Fibroblast of gingiva (primary cell): ENCODE measurements at regions not wholly inside any gene's neighbourhood (a gene's known extent, or its start where the extent isn't known, plus 50 kb on each side); places are given as distances from the start of the nearest gene placed in this dataset.
"Not testable (repeated sequence)": the region's sequence is repeated elsewhere in the genome, so short reads cannot be mapped to it uniquely, and the experiment has no call there.

ENCODE experiments used
- DNase-seq: peaks from one replicate; pipeline ENCODE4 v3.0.0-alpha.2; 2011; ENCODE audit warnings: low read depth

- no peak for DNase-seq
Measured at GRCh38 chr13:31517599-31517998, 221.7 kb upstream of the RXFP2 start.

GRCh38 chr13:31518645-31519044, 220.7 kb upstream of the RXFP2 start:
- peak; percentile 70 for DNase-seq

DNA sequence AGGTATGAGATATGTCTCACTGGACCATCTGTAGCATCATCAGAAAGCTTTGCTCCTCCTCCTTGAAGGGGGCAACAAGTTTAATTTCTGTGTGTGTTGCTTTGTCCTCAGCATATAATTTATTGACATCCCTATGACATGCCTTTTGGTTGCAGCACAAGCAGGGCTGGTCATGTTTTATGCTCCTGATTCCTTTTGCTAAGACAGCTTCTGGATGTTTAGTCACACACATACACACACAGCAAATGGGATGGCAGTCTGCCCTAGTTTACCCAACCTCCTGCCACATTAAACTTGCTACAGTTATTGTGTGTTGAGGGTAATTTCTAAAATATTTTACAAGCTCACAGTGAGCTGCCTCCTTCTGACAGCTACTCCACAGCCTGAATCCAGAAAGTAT, 217.9 kb upstream of the RXFP2 start:
- peak; percentile 58 for DNase-seq

- no peak for DNase-seq
Measured at GRCh38 chr13:31522396-31522795, 216.9 kb upstream of the RXFP2 start.

DNA sequence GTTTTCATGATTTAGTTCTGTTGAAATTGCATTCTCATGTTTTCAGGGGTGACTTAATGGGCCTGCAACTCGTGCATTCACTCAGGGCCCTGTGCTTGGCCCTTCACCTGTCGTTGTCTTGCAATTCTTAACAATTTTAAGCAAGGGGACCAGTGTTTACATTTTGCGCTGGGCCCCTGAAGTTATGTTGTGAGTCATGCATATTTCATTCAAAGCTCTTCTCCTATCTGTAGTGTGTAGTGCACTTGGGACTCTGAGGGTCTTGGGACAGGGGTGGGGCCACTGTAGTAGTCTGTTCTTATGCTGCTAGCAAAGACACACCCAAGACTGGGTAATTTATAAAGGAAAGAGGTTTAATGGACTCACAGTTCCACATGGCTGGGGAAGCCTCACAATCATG, 211.2 kb upstream of the RXFP2 start:
- no peak for DNase-seq

DNA sequence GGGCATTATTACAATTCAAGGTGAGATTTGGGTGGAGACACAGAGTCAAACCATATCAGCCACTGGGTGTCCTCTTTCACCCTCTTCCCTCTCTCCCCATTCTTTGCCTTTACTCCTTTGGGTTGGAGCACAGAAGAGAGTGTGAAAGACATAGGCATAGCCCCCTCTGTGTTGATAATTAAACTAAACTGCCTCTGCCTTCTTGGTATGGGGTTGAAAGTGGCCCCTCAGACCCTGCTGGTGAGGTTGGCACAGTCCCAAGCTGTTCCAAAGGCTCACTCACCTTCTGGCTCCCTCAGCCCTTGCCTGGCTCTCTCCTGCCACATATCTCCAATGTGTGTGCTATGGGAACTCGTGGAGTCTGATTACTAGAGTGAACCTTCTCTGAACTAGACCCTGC, 210.6 kb upstream of the RXFP2 start:
- no peak for DNase-seq

DNA sequence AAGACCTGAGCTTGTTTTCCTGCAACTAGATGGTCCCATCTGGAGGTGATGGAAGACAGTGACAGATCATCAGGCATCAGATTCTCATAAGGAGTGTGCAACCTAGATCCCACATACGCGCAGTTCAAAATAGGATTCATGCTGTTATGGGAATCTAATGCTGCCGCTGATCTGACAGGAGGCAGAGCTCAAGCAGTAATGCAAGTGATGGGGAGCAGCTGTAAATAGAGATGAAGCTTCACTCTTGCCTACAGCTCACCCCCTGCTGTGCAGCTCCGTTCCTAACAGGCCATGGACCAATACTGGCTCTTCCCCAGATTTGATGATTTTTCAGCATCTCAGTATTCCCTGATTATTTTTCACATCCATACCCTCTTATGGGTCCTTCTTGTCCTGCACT, 208.4 kb upstream of the RXFP2 start:
- no peak for DNase-seq

- DNase-seq = no peak
Measured at GRCh38 chr13:31537052-31537451, 202.3 kb upstream of the RXFP2 start.

GRCh38 chr13:31538067-31539042, 201.0 kb upstream of the RXFP2 start:
- DNase-seq = peak; percentile 32

DNA sequence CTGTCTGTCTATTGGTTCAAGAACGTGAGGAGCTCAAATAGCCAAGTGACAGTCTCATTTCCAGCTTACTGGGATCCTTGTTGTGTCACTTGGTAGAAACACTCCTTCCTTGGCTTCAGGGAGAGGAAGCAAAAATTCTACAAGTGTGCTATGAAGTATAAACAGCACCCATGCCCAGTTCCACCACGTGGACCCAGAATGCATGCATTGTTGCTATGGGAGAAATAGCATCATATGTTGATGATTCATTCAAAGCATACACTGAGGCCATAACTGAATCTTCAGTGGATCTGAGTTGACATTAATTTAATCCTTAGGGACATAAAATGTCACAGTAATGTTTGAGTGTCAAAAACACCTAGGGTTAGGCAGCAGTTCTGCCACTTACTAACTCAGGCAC, 199.0 kb upstream of the RXFP2 start:
- DNase-seq = no peak

DNA sequence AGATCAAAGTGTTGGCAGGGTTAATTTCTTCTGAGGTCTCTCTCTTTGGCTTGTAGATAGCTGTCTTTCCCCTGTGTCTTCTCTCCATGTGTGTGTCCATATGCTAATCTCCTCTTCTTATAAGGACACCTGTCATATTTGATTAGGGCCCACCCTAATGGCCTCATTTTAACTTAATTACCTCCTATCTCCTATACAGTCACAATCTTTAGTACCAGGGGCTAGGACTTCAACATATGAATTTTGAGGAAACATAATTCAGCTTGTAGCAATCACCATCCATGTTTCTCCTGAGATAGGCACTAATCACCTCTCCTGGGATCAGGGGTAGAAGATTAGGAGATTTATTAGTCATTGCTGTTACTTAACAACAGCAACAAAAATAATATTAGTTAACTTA, 196.1 kb upstream of the RXFP2 start:
- no peak for DNase-seq

- DNase-seq = peak; percentile 29
Measured at GRCh38 chr13:31545616-31546015, 193.7 kb upstream of the RXFP2 start.

GRCh38 chr13:31556376-31556775, 182.9 kb upstream of the RXFP2 start:
- peak; percentile 72 for DNase-seq

DNA sequence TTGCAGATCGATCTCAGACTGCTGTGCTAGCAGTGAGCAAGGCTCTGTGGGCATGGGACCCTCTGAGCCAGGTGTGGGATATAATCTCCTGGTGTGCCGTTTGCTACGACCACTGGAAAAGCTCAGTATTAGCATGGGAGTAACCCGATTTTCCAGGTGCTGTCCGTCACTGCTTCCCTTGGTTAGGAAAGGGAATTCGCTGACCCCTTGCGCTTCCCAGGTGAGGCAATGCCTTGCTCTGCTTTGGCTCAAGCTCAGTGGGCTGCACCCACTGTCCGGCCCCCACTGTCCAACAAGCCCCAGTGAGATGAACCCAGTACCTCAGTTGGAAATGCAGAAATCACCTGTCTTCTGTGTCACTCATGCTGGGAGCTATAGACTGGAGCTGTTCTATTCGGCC, 155.1 kb upstream of the RXFP2 start:
- not testable (repeated sequence) for DNase-seq

- DNase-seq = no peak
Measured at GRCh38 chr13:31587698-31588266, 151.5 kb upstream of the RXFP2 start.

- no peak for DNase-seq
Measured at GRCh38 chr13:31588316-31588715, 151.0 kb upstream of the RXFP2 start.

- no peak for DNase-seq
Measured at GRCh38 chr13:31588893-31589292, 150.4 kb upstream of the RXFP2 start.

DNA sequence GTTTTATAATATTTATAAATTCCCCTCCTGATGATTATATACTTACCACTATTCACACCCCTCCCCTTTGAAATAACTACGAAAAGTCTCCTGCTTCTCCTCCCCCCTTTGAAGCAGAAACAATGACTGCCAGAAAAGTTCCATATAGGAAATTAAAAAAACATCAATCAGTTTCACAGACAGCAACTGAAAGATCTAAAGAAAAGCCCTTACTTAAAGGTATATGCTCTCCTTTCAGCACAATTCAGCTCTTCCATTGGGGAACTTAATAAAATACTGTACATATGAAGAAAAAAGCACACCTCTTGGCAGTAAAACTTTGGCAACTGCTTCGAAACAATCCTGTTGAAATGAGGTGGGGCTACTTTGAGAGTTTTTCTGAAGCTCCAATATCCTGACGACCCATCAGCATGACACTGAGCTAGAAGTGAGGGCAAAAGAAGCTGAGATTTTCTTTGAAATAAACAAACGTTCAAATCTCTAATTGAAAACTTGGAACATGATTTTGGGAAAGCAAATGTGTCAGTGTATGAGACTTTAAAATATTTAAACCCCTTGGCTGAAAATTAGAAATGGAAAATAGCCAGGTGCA, 147.6 kb upstream of the RXFP2 start:
- no peak for DNase-seq

DNA sequence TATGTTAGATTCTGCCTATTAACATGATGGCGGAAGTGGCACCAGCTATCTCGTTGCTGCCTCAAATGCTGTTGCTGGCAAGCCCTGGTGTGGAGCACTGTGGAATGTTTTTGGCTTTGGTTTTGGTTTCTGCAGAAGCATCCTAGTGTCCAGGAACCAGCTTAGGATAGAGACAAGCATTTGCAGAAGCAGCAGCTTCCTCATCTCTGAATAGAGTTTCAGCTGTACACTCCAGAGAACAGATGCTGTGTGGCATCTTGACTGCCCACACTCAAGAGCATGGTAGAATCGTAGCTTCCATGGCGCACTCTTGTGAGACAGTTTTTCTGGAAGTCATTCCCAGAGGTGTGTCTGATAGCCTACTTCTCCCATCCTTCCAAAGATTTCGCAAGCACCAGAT, 145.3 kb upstream of the RXFP2 start:
- no peak for DNase-seq

GRCh38 chr13:31595563-31595962, 143.8 kb upstream of the RXFP2 start:
- peak; percentile 14 for DNase-seq

- no peak for DNase-seq
Measured at GRCh38 chr13:31598990-31599389, 140.3 kb upstream of the RXFP2 start.

- DNase-seq = no peak
Measured at GRCh38 chr13:31605076-31605860, 134.1 kb upstream of the RXFP2 start.
